ENCODE measurements at regions not wholly inside any gene's neighbourhood (a gene's known extent, or its start where the extent isn't known, plus 50 kb on each side); places are given as distances from the start of the nearest gene placed in this dataset.

- WGBS, 2 donors: 60 to 70% methylated on average over 8 of the region's 8 CpGs
- H3K27me3 ChIP-seq (ENCODE audit: control insufficient read depth in 1 of 2, insufficient read depth in 2 of 2, low read length in 2 of 2): no peaks in the 10 kb centered on the region
- H3K36me3 ChIP-seq (ENCODE audit: control insufficient read depth in 2 of 2, insufficient read depth in 2 of 2, low read length in 1 of 2): no peaks in the 10 kb centered on the region
- H3K27ac ChIP-seq (ENCODE audit: low read depth in 2 of 2, low read length in 1 of 2): no peak overlapping the region
- H3K4me1 ChIP-seq (ENCODE audit: control insufficient read depth in 2 of 2, insufficient read depth in 2 of 2, low read length in 1 of 2): no peaks in the 10 kb centered on the region
- no peaks in the 10 kb centered on the region for H3K9me3 ChIP-seq (ENCODE audit: control insufficient read depth in 2 of 2, insufficient read depth in 1 of 2, low read depth in 1 of 2, low read length in 1 of 2)
- H3K4me3 ChIP-seq (ENCODE audit: low read depth in 1 of 2, low read length in 2 of 2): no peak overlapping the region
Observed at GRCh38 chr6:166772518-166772917, 145.5 kb upstream of the RPS6KA2 start.

DNA sequence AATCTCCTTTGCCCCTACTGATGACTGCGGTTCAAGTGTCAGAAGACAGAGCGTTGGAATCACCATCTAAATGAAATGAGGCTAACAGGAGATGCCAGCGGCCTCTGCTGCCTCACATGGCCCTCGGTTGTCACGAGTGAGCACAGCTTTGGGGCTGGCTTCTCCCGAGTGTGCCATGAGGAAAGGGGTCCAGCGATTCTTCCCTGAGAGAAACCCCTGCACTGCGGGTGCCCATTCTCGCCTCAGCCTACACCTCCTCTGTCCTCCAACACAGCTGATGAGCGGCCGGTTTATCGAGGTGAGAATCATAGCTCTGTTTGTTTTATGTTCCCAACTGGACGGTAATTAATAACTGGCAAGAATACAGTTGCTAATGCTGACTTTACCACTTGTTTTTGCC is 144.7 kb upstream of the RPS6KA2 start:
- H3K36me3 ChIP-seq (ENCODE audit: control insufficient read depth in 2 of 2, insufficient read depth in 2 of 2, low read length in 1 of 2): no peaks in the 10 kb centered on the region
- WGBS, 2 donors: 87 to 90% methylated on average over 13 of the region's 13 CpGs
- H3K4me3 ChIP-seq (ENCODE audit: low read depth in 1 of 2, low read length in 2 of 2): no peak overlapping the region

DNA sequence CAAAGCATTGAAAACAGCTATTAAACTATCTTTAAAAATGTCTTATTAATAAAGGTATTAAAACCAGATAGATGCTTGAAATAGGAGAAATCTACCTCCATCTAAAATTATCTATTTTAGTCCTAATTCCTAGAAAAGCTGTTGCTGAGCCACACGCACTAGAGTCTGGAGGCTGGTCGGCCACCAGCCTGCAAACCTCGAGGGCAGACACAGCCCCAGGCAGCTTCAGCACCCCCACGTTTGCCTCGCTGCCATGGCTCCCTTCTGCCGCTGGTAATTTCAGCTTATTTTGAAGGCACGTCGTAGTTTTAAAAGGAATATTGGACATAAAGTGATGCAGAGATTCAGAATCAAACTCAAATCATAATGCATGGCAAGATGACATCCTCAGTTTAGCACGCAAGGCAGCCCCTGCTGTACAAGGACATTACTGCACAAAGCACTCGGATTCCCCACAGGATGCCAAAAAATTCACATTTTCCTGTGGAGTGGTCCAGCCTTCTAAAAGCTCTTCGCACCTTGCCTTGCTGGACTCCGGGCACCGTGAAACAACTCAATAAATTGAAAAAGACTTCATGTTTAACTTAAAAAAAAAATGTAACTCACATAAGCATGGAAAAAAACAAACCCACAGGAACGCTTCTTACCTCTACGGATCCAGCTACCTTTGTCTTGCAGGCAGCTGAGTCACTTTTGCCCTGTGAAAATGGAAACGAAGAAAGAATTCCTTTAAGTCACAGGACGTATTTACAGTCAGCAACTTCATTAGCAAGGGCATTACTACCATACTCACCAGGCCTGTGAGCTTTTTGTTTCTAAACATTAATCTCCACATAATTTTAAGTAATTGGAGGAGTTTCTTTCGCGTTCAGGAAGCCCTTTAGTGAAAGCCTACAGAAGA is 143.4 kb upstream of the RPS6KA2 start:
- Histone ChIP-seq H3K4me3 (ENCODE audit: low read depth in 1 of 2, low read length in 2 of 2) (no peak overlapping the region), H3K27ac (ENCODE audit: low read depth in 2 of 2, low read length in 1 of 2) (no peak overlapping the region), H3K4me1 (ENCODE audit: control insufficient read depth in 2 of 2, insufficient read depth in 2 of 2, low read length in 1 of 2) (no peaks in the 10 kb centered on the region), H3K36me3 (ENCODE audit: control insufficient read depth in 2 of 2, insufficient read depth in 2 of 2, low read length in 1 of 2) (no peaks in the 10 kb centered on the region), H3K27me3 (ENCODE audit: control insufficient read depth in 1 of 2, insufficient read depth in 2 of 2, low read length in 2 of 2) (no peaks in the 10 kb centered on the region), H3K9me3 (ENCODE audit: control insufficient read depth in 2 of 2, insufficient read depth in 1 of 2, low read depth in 1 of 2, low read length in 1 of 2) (no peaks in the 10 kb centered on the region)
- 80 to 82% methylated on average over 19 of the region's 19 CpGs for WGBS, 2 donors

More for the DNA sequence above, 144.7 kb upstream of the RPS6KA2 start:
- Histone ChIP-seq H3K27me3 (ENCODE audit: control insufficient read depth in 1 of 2, insufficient read depth in 2 of 2, low read length in 2 of 2) (no peaks in the 10 kb centered on the region), H3K27ac (ENCODE audit: low read depth in 2 of 2, low read length in 1 of 2) (no peak overlapping the region), H3K9me3 (ENCODE audit: control insufficient read depth in 2 of 2, insufficient read depth in 1 of 2, low read depth in 1 of 2, low read length in 1 of 2) (no peaks in the 10 kb centered on the region), H3K4me1 (ENCODE audit: control insufficient read depth in 2 of 2, insufficient read depth in 2 of 2, low read length in 1 of 2) (no peaks in the 10 kb centered on the region)

- no peak overlapping the region for H3K27ac ChIP-seq (ENCODE audit: low read depth in 2 of 2, low read length in 1 of 2)
- 87 to 89% methylated on average over 7 of the region's 7 CpGs for WGBS, 2 donors
- no peak overlapping the region for H3K4me3 ChIP-seq (ENCODE audit: low read depth in 1 of 2, low read length in 2 of 2)
- H3K4me1 ChIP-seq (ENCODE audit: control insufficient read depth in 2 of 2, insufficient read depth in 2 of 2, low read length in 1 of 2): no peaks in the 10 kb centered on the region
- no peaks in the 10 kb centered on the region for H3K9me3 ChIP-seq (ENCODE audit: control insufficient read depth in 2 of 2, insufficient read depth in 1 of 2, low read depth in 1 of 2, low read length in 1 of 2)
- no peaks in the 10 kb centered on the region for H3K27me3 ChIP-seq (ENCODE audit: control insufficient read depth in 1 of 2, insufficient read depth in 2 of 2, low read length in 2 of 2)
- H3K36me3 ChIP-seq (ENCODE audit: control insufficient read depth in 2 of 2, insufficient read depth in 2 of 2, low read length in 1 of 2): no peaks in the 10 kb centered on the region
Observed at GRCh38 chr6:166769648-166770047, 142.6 kb upstream of the RPS6KA2 start.

GRCh38 chr6:166768761-166769160 is 141.7 kb upstream of the RPS6KA2 start:
- Histone ChIP-seq H3K27ac (ENCODE audit: low read depth in 2 of 2, low read length in 1 of 2) (no peak overlapping the region), H3K36me3 (ENCODE audit: control insufficient read depth in 2 of 2, insufficient read depth in 2 of 2, low read length in 1 of 2) (no peaks in the 10 kb centered on the region), H3K9me3 (ENCODE audit: control insufficient read depth in 2 of 2, insufficient read depth in 1 of 2, low read depth in 1 of 2, low read length in 1 of 2) (no peaks in the 10 kb centered on the region), H3K4me3 (ENCODE audit: low read depth in 1 of 2, low read length in 2 of 2) (no peak overlapping the region), H3K4me1 (ENCODE audit: control insufficient read depth in 2 of 2, insufficient read depth in 2 of 2, low read length in 1 of 2) (no peaks in the 10 kb centered on the region), H3K27me3 (ENCODE audit: control insufficient read depth in 1 of 2, insufficient read depth in 2 of 2, low read length in 2 of 2) (no peaks in the 10 kb centered on the region)
- 72 to 74% methylated on average over 8 of the region's 8 CpGs for WGBS, 2 donors

DNA sequence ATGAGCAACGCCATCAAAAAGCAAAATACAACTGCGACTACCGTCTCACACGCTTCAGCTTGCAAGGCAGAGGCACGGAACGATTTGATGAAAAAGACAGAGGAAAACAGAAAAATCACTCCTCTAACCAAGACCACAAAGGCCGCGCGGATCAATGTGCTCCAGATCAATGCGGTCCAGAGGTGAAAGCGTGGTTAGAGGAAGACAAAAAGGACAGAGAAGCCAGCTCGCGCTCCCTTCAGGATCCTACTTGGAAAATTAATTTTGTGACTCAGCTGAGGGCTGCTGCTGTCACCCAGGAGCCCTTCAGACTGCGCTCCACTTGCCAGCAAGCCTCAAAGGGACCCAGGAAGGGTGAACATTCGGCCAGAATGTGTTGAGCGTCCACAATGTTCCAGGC is 140.2 kb upstream of the RPS6KA2 start:
- Histone ChIP-seq H3K36me3 (ENCODE audit: control insufficient read depth in 2 of 2, insufficient read depth in 2 of 2, low read length in 1 of 2) (no peaks in the 10 kb centered on the region), H3K4me1 (ENCODE audit: control insufficient read depth in 2 of 2, insufficient read depth in 2 of 2, low read length in 1 of 2) (no peaks in the 10 kb centered on the region), H3K4me3 (ENCODE audit: low read depth in 1 of 2, low read length in 2 of 2) (no peak overlapping the region), H3K9me3 (ENCODE audit: control insufficient read depth in 2 of 2, insufficient read depth in 1 of 2, low read depth in 1 of 2, low read length in 1 of 2) (no peaks in the 10 kb centered on the region), H3K27ac (ENCODE audit: low read depth in 2 of 2, low read length in 1 of 2) (no peak overlapping the region), H3K27me3 (ENCODE audit: control insufficient read depth in 1 of 2, insufficient read depth in 2 of 2, low read length in 2 of 2) (no peaks in the 10 kb centered on the region)
- WGBS, 2 donors: 86 to 87% methylated on average over 16 of the region's 16 CpGs

GRCh38 chr6:166766769-166767168 is 139.7 kb upstream of the RPS6KA2 start:
- 69 to 76% methylated on average over 10 of the region's 10 CpGs for WGBS, 2 donors

DNA sequence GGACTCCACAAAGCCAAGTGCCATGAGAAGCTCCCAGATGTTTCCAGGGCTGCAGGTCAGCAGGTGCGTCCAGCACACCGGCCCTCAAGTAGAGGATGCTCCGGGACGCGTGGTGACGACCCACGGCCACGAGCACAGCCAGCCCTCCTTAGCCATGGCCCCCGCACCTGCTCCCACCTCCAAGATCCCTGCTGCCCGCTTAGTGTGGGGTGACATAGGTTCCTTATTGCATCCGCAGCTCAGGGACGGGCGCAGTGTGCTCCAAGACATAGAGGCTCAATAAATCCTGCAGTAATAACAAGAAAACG is 138.1 kb upstream of the RPS6KA2 start:
- 95% methylated on average over 14 of the region's 14 CpGs for WGBS, 2 donors
- no peak overlapping the region for H3K4me3 ChIP-seq (ENCODE audit: low read depth in 1 of 2, low read length in 2 of 2)
- H3K27ac ChIP-seq (ENCODE audit: low read depth in 2 of 2, low read length in 1 of 2): no peak overlapping the region
- H3K9me3 ChIP-seq (ENCODE audit: control insufficient read depth in 2 of 2, insufficient read depth in 1 of 2, low read depth in 1 of 2, low read length in 1 of 2): no peaks in the 10 kb centered on the region
- H3K4me1 ChIP-seq (ENCODE audit: control insufficient read depth in 2 of 2, insufficient read depth in 2 of 2, low read length in 1 of 2): no peaks in the 10 kb centered on the region
- H3K36me3 ChIP-seq (ENCODE audit: control insufficient read depth in 2 of 2, insufficient read depth in 2 of 2, low read length in 1 of 2): no peaks in the 10 kb centered on the region
- no peaks in the 10 kb centered on the region for H3K27me3 ChIP-seq (ENCODE audit: control insufficient read depth in 1 of 2, insufficient read depth in 2 of 2, low read length in 2 of 2)

More at GRCh38 chr6:166766769-166767168, 139.7 kb upstream of the RPS6KA2 start:
- no peak overlapping the region for H3K4me3 ChIP-seq (ENCODE audit: low read depth in 1 of 2, low read length in 2 of 2)
- no peaks in the 10 kb centered on the region for H3K9me3 ChIP-seq (ENCODE audit: control insufficient read depth in 2 of 2, insufficient read depth in 1 of 2, low read depth in 1 of 2, low read length in 1 of 2)
- no peaks in the 10 kb centered on the region for H3K4me1 ChIP-seq (ENCODE audit: control insufficient read depth in 2 of 2, insufficient read depth in 2 of 2, low read length in 1 of 2)
- H3K27me3 ChIP-seq (ENCODE audit: control insufficient read depth in 1 of 2, insufficient read depth in 2 of 2, low read length in 2 of 2): no peaks in the 10 kb centered on the region
- no peaks in the 10 kb centered on the region for H3K36me3 ChIP-seq (ENCODE audit: control insufficient read depth in 2 of 2, insufficient read depth in 2 of 2, low read length in 1 of 2)
- no peak overlapping the region for H3K27ac ChIP-seq (ENCODE audit: low read depth in 2 of 2, low read length in 1 of 2)

DNA sequence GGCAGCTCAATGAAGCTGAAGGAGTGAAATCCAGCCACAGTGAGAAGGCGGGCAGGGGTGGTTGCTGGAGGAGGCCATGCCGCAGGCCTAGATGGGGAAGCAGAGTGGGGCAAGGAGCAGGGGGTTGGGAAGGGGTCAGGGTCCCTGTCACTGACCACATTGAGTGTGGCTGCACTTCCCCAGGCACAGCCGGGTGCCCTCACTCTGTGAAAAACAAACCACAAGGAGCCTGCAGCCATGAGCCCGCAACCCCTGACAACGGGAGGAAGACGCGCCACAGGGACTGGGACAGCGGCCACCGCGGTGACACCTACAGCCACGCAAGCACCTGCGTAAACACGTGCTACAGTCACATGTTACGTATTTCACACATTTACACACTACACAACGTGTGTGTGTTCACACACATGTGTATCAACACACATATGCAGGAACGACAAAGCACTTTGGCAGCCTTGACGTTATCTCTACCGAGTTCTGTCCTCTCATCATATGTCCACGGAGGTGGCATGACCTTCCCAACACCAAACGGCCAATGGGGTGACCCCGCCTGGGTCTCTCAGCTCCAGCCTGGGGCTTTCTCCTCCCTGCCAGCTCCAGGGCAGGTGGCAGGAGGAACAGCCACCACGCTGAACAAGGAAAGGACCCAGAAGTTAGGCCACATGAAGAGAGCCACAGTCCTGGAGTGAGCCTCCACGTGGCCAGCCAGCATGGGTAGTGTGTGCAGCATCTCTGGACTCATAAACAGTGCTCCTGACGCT is 137.6 kb upstream of the RPS6KA2 start:
- Histone ChIP-seq H3K36me3 (ENCODE audit: control insufficient read depth in 2 of 2, insufficient read depth in 2 of 2, low read length in 1 of 2) (no peaks in the 10 kb centered on the region), H3K27ac (ENCODE audit: low read depth in 2 of 2, low read length in 1 of 2) (no peak overlapping the region), H3K9me3 (ENCODE audit: control insufficient read depth in 2 of 2, insufficient read depth in 1 of 2, low read depth in 1 of 2, low read length in 1 of 2) (no peaks in the 10 kb centered on the region), H3K27me3 (ENCODE audit: control insufficient read depth in 1 of 2, insufficient read depth in 2 of 2, low read length in 2 of 2) (no peaks in the 10 kb centered on the region), H3K4me3 (ENCODE audit: low read depth in 1 of 2, low read length in 2 of 2) (no peak overlapping the region), H3K4me1 (ENCODE audit: control insufficient read depth in 2 of 2, insufficient read depth in 2 of 2, low read length in 1 of 2) (no peaks in the 10 kb centered on the region)
- WGBS, 2 donors: 94% methylated on average over 24 of the region's 24 CpGs

Measured in esophagus (tissue), 2 donors.